ENCODE measurements at regions not wholly inside any gene's neighbourhood (a gene's known extent, or its start where the extent isn't known, plus 50 kb on each side); places are given as distances from the start of the nearest gene placed in this dataset.

DNA sequence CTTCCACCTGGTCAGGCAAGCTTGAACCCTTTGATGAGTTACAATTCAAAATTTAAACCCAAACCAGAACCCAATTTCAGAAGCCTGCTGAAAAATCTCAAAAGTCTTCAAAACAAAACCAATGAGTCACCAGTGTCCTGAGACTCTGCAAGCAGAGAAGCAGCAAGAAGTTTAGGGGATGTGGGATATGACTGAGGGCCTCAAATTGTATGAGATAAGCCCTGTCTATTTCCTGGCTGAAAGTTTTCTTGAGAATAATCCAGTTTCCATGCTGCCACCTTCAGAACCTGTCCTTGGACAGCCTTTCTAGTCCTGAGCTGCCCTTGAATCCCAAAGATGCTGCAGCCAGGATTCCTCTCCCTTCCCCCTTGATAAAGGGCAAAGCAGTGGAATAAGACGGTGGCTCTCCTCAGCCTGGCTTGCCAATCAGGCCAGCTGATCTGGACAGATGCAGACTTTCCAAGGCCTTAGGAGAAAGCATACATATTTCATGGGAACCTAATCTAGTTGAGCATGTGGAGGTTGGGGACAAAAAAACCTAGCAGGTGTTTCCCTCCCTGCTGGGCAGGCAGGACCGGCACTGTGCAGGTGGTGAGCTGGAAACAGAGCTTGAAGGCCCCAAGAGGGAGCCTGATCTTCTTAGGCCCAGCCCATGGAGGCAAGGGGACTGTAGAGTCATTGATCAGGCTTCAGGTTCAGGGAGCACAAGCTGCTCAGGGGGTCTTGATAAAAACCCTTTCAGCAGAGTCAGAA is 278.0 kb upstream of the MGAT5 start:
- intact Hi-C loops (cut with DNase I): no loop called here
- no peaks in the 10 kb centered on the region for H3K4me1 ChIP-seq
- TF ChIP-seq POLR2A (IDR thresholded peaks at IDR 0.05): no peak
- TF ChIP-seq CTCF (IDR thresholded peaks at IDR 0.05): no peak

DNA sequence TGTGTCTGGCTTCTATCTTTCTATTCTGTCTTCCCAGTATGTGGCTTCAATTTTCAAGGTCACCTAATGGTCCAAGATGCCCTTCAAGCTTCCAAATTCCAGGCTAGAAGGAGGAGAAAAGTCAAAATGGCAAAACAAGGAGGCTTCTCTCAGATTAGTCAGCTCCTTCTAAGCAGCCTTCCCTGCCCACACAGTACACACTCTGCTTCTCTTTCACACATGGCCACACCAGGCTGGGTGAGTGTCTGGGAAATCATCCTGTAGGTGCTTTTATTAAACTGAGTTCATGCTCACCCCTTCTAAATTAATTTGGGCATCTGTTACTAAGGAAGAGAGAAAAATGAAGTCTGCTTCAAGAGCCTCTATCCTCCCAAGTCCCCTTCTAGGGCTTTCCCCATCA is 277.2 kb upstream of the MGAT5 start:
- no peak for TF ChIP-seq CTCF (IDR thresholded peaks at IDR 0.05)
- TF ChIP-seq POLR2A (IDR thresholded peaks at IDR 0.05): no peak
- Histone ChIP-seq H3K4me3 (no peak overlapping the region), H3K4me1 (no peaks in the 10 kb centered on the region), H3K36me3 (no peaks in the 10 kb centered on the region), H3K27me3 (no peaks in the 10 kb centered on the region), H3K27ac (no peak overlapping the region), H3K9me3 (no peaks in the 10 kb centered on the region)
- intact Hi-C loops (cut with DNase I): no loop called here
- ATAC-seq (no peak), DNase-seq (no peak)

More for the DNA sequence above, 278.0 kb upstream of the MGAT5 start:
- H3K27ac ChIP-seq: no peak overlapping the region
- DNase-seq: no peak
- no peak overlapping the region for H3K4me3 ChIP-seq
- no peaks in the 10 kb centered on the region for H3K27me3 ChIP-seq
- H3K36me3 ChIP-seq: no peaks in the 10 kb centered on the region
- ATAC-seq: no peak
- 0% methylated on average over 1 of the region's 2 CpGs for WGBS (ENCODE audit: insufficient coverage, low coverage, low lambda C conversion rate, missing lambda C conversion rate)
- no peaks in the 10 kb centered on the region for H3K9me3 ChIP-seq

DNA sequence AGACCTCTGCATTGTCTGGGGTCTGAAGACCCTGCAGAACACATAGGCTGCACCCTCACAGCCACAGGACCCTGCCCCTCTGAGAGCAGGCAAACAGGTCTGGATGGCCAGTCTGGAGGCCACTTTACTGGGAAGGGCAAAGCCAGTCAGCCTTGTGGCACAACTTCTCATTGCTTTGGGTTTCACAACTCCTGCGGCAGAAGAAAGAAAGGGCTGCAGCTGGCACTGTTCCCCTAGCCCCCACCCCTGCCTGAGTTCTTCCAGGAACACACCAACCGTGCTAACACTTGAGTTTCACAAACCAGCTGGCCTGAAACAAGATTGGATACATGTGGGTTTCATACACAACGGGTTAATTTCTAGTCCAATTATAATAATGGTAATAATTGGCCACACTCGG is 276.5 kb upstream of the MGAT5 start:
- no peak for DNase-seq
- Histone ChIP-seq H3K4me1 (no peaks in the 10 kb centered on the region), H3K27me3 (no peaks in the 10 kb centered on the region), H3K4me3 (no peak overlapping the region), H3K9me3 (no peaks in the 10 kb centered on the region), H3K36me3 (no peaks in the 10 kb centered on the region), H3K27ac (no peak overlapping the region)
- intact Hi-C loops (cut with DNase I): no loop called here
- ATAC-seq: no peak
- TF ChIP-seq POLR2A (IDR thresholded peaks at IDR 0.05): no peak
- no peak for TF ChIP-seq CTCF (IDR thresholded peaks at IDR 0.05)
- 45% methylated on average over 3 of the region's 4 CpGs for WGBS (ENCODE audit: insufficient coverage, low coverage, low lambda C conversion rate, missing lambda C conversion rate)

GRCh38 chr2:133982256-133982655 is 271.6 kb upstream of the MGAT5 start:
- H3K36me3 ChIP-seq: no peaks in the 10 kb centered on the region
- H3K27ac ChIP-seq: no peak overlapping the region
- ATAC-seq (no peak), DNase-seq (no peak)
- H3K27me3 ChIP-seq: no peaks in the 10 kb centered on the region
- no peak overlapping the region for H3K4me3 ChIP-seq
- WGBS (ENCODE audit: insufficient coverage, low coverage, low lambda C conversion rate, missing lambda C conversion rate): 67% methylated on average over 3 of the region's 6 CpGs
- no peaks in the 10 kb centered on the region for H3K9me3 ChIP-seq
- intact Hi-C loops (cut with DNase I): no loop called here
- TF ChIP-seq POLR2A (IDR thresholded peaks at IDR 0.05): no peak
- no peaks in the 10 kb centered on the region for H3K4me1 ChIP-seq

- WGBS (ENCODE audit: insufficient coverage, low coverage, low lambda C conversion rate, missing lambda C conversion rate): 74% methylated on average over 6 of the region's 6 CpGs
- TF ChIP-seq POLR2A (IDR thresholded peaks at IDR 0.05) (no peak), CTCF (IDR thresholded peaks at IDR 0.05) (no peak)
- Histone ChIP-seq H3K9me3 (no peaks in the 10 kb centered on the region), H3K4me1 (no peaks in the 10 kb centered on the region), H3K27ac (no peak overlapping the region), H3K36me3 (no peaks in the 10 kb centered on the region), H3K4me3 (no peak overlapping the region), H3K27me3 (no peaks in the 10 kb centered on the region)
- DNase-seq: no peak
- ATAC-seq: no peak
- intact Hi-C loops (cut with DNase I): no loop called here
Measured at GRCh38 chr2:133985563-133985962, 268.3 kb upstream of the MGAT5 start.

Measured in right lobe of liver (tissue), 6 donors.